Stimulated activated CD4-positive, alpha-beta T cell treated with anti-CD3 and anti-CD28 coated beads, Interleukin-4, amount 100 ng/mL, for 1 hour (primary cell): ENCODE measurements at regions not wholly inside any gene's neighbourhood (a gene's known extent, or its start where the extent isn't known, plus 50 kb on each side); places are given as distances from the start of the nearest gene placed in this dataset.
"Not testable (repeated sequence)": the region's sequence is repeated elsewhere in the genome, so short reads cannot be mapped to it uniquely, and the experiment has no call there.

Source experiments
- DNase-seq: peaks from one replicate; pipeline ENCODE4 v3.0.0-alpha.2; 2020

DNA sequence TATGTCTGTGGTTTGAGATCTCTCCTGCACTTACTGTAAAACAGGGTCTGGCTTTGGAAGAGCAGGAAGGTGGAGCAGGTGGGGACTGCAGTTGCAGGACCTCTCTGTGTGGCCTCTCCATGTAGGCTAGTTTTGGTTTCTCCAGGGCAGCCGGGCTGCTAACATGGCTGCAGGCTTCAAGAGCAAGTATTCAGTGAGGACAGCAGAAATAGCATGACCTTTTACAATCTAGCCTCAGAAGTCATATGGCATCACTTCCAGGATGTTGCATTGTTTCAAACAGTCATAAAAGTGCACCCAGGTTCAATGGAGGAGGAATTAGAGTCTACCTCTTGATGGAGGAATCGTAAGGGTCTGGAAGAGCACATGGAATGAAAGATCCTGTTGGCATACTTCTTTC lies 728.7 kb downstream of the NTRK3 start:
- no peak for DNase-seq

DNA sequence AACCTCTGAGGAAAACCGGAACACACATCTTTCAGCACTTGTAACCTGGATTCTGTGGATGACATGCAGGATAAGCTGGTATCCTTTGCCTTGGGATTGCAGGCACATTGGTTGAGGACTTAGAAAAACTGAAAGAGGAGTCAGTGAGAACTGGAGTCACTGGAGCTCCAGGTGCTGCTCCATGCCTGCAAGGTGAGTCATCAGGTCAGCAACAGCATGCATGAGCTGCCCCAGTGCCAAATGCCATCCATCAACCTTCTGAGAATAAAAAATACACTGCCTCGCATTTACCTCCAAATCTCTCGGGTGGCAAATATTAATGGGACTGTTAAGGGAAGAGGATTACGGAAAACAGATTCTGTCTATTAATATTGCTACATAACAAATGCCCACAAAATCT lies 729.1 kb downstream of the NTRK3 start:
- DNase-seq: no peak

DNA sequence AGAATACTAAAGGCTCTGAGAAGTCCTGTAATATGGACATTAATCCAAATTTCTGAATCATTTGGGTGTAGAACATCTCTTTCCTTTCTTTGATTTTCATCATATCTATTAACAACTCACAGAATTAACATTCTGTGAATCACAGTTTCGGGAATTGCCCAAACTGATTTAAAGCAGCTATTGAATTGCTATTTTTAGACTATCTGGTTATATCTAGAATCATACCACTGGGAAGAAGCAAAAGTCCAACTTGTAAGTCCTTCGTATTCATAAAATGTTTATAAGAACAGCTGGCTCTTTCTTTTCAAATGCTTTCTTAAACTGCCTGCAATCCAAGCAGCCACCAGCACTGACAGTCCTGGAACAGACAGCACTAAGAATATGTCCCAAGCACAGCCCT lies 733.0 kb downstream of the NTRK3 start:
- DNase-seq: no peak

DNA sequence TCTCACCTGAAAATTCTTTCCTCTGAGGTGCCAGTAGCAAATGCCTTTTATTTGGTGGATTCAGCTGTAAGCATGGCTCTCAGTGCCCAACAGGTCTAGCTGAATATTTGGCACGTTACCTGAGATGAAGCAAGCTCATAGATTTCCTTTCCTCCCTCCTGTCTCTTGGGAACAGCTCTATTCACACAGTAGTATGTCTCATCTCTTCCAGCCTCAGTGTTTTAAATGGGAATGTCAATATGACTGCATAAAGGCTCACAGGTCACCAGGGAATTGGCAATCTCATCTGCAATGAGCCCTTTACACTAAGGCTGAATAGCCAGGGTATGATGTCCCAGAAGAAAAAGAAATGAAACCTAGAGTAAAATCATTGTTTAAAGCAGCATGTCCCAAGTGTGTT lies 733.5 kb downstream of the NTRK3 start:
- DNase-seq: no peak

- DNase-seq: no peak
Measured at GRCh38 chr15:87518957-87519356, 737.6 kb downstream of the NTRK3 start.

DNA sequence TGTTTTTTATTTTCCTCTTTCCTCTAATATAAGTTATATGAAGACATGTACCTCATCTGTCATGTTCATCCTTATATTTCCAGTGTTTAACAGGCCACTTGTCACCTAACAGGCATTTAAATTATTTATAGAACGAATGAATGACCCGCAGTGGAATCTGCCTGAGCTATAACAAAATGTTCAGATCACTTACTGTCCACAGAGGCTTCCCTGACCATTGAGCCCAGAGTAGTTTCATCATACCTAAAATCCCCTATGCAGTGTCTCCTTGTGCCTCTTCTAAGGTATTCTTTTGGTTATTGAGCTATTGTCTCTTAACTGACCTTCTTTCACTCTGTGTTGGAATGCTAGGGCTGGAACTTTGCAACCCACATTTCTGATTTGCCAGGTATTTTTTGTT lies 748.5 kb downstream of the NTRK3 start:
- DNase-seq: no peak

- DNase-seq: no peak
Measured at GRCh38 chr15:87502173-87502572, 754.4 kb downstream of the NTRK3 start.

DNA sequence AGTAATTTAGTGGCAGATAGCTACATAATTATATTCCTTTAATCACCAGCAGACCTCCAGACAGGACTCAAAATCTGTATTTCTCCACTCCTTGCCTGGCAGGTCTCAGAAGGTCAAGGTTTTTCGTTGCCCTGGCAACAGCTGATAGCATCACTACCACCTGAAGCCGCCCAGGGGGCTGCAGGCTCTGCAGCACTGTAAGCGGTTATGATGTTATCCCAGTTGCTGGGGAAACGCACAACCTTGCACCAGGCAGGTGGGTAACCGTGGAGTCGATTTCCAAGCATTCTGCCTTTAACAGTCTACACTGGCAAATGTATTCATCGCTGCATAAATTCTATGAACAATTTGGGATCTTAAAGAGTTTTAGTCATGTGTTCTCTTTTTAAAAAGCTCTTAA lies 756.3 kb downstream of the NTRK3 start:
- DNase-seq: no peak

GRCh38 chr15:87498560-87498959 lies 758.0 kb downstream of the NTRK3 start:
- DNase-seq: no peak

DNA sequence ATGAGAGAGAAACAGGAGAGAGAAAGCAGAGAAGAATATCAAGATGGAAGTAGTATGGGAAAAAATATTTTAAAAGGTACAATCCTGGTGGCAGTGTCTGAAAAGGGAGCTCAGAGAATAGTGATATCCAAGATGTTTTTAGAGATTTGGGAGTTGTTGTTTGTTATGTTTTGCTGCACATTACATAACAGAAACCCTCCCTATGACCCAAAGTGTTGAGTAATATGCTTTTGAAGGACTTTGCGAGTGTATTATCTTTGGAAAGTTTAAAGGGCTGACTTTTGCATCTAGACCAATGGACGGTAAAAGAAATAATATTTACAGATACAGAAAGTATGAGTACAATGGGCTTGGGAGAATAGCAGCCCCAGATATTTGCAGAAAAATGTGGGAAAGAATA lies 759.7 kb downstream of the NTRK3 start:
- DNase-seq: no peak

- no peak for DNase-seq
Measured at GRCh38 chr15:87496109-87496508, 760.4 kb downstream of the NTRK3 start.

- DNase-seq: no peak
Measured at GRCh38 chr15:87493803-87494202, 762.7 kb downstream of the NTRK3 start.

GRCh38 chr15:87492321-87492720 lies 764.2 kb downstream of the NTRK3 start:
- DNase-seq: no peak

- DNase-seq: no peak
Measured at GRCh38 chr15:87490666-87491065, 765.9 kb downstream of the NTRK3 start.

GRCh38 chr15:87489902-87490665 lies 766.5 kb downstream of the NTRK3 start:
- no peak for DNase-seq

DNA sequence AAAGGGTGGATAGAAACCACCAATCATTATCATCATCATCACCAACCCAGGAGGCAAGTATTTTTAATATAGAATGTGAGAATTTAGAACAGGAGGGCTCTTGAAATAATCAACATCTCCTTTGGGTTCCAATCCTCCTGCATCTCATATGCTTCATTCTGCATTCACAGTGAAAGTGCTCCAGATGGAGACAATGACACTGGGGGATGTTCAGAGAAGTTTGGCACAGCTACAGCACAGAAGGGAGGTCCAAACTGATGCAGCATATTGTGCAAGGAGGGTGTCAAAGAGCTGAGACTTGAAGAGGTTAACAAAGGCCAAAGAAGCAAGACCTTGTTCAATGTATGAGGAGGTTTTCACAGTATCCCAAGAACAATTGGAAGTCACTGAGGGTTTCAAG lies 767.1 kb downstream of the NTRK3 start:
- no peak for DNase-seq

- DNase-seq: no peak
Measured at GRCh38 chr15:87487484-87487883, 769.1 kb downstream of the NTRK3 start.

GRCh38 chr15:87483468-87483867 lies 773.1 kb downstream of the NTRK3 start:
- DNase-seq: no peak

- DNase-seq: no peak
Measured at GRCh38 chr15:87481126-87481525, 775.4 kb downstream of the NTRK3 start.

DNA sequence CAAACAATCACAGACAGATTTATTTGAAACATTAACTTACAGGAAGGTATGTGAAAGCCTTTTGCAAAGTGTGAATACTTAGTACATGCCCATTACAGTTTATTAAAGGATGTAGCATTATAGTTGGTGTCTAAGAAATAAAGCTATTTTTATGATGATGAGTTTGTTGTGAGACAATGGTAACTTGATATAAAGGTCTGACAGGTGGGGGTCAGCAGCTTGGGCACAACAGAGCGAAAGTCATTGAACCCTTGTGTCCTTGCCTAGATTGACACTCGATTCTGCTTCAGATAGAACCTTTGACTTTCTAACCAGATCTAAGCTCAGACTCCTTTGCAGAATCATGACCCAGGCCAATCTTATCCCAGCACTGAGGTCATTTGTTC lies 777.9 kb downstream of the NTRK3 start:
- no peak for DNase-seq

DNA sequence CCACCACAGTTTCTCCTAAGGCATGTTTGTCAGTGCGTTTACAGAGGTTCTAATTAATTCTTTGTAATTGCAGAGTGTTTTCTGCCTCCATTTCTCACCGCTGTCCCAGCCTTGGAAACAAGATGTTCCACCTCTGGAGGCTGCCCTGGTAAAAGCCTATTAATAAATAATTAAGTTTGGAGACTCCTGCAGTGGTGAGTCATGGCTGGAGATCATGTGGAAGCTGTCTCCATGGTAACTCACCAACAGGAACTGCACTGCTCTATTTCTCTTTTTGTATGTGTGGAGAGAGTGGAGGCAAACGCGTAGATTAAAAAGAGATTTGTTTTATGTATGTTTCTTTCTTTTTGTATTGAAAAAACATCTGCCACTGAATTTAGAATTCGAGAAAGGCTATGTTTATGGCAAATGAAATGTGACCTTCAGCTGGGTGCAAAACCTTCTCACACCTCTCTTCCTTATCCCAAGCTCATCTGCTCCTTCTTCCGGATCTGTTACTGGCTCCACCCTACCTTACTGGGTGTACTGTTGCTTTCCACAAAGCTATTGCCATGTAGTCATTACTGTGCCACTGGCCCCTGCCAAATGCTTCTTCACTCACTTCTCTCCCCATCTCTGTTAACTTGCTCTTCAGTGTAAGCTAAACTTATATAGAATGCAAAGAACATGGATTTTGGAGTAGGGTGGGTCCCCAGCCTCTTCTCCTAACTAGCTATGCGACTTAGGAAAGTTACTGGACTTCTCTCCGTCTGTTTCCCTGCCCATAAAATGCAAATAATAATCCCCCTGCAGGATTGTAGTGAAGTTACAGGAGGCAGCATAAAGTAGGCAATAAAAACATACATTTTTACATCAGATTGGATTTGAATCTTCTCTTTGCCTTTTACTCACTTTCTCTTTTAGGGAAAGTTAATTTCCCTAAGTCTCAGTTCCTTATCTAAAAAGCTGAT lies 778.5 kb downstream of the NTRK3 start:
- no peak for DNase-seq

DNA sequence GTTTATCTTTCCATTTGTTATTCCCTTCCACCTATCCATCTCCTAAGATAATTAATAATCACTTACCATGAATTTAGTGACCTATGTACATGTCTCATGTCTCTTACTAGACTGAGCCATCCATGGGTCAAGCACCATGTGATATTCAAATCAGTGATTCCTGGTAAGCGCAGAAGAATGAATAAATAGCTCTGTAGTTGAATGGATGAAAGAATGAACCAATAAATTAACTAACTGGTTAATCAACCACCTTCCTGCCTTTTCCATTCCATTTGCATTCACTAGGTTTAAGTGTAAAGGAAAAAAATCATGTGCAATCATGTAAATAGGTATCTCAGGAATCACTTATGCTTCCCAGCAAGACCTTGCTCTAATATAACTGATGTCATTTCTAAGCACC lies 779.5 kb downstream of the NTRK3 start:
- no peak for DNase-seq

DNA sequence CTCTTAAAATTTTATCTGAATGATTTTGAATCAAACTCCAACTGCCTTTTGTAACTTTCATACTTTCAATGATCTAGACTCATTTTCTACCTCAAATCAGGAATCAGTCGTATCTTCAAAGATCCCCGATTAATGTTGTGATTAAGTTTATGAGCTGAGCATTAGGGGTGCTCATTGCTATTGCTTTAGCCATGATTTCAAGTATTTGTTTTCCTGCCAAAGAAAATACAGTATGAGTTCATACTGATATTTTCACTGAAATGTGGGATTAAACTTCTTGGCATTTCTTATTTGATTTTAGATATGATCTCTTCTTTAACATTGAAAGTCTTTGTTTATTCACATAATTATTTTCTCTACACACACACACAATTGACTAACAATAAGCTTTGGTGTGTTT lies 785.6 kb downstream of the NTRK3 start:
- no peak for DNase-seq

DNA sequence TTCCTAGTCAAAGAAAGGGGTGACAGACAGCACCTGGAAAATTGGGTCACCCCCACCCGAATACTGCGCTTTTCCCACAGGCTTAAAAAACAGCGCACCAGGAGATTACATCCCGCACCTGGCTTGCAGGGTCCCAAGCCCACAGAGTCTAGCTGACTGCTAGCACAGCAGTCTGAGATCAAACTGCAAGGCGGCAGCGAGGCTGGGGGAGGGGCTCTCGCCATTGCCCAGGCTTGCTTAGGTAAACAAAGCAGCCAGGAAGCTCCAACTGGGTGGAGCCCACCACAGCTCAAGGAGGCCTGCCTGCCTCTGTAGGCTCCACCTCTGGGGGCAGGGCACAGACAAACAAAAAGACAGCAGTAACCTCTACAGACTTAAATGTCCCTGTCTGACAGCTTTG lies 792.6 kb downstream of the NTRK3 start:
- not testable (repeated sequence) for DNase-seq
